WTC11 (cell line): ENCODE measurements at regions not wholly inside any gene's neighbourhood (a gene's known extent, or its start where the extent isn't known, plus 50 kb on each side); places are given as distances from the start of the nearest gene placed in this dataset.

Experiments used
- ATF3 ChIP-seq: sonication (generic); formaldehyde crosslinking; conservative IDR thresholded peaks from 2 replicates; pipeline ENCODE4 v1.8.1; 2022; ENCODE audit warnings: mild to moderate bottlenecking, missing genetic modification reagents
- CBFB ChIP-seq: sonication (generic); formaldehyde crosslinking; IDR thresholded peaks from 2 replicates; pipeline ENCODE4 v1.8.1; 2022; ENCODE audit warnings: mild to moderate bottlenecking, low read depth, missing genetic modification reagents
- E2F4 ChIP-seq: sonication (generic); formaldehyde crosslinking; IDR thresholded peaks from 2 replicates; pipeline ENCODE4 v1.8.1; 2022; ENCODE audit warnings: low read depth, mild to moderate bottlenecking, moderate library complexity, missing genetic modification reagents, borderline replicate concordance
- SP1 ChIP-seq: sonication (generic); formaldehyde crosslinking; conservative IDR thresholded peaks from 2 replicates; pipeline ENCODE4 v1.8.1; 2022; ENCODE audit warnings: missing genetic modification reagents
- ZNF512 ChIP-seq: sonication (generic); formaldehyde crosslinking; IDR thresholded peaks from 2 replicates; pipeline ENCODE4 v1.8.1; 2022; ENCODE audit warnings: missing genetic modification reagents, borderline replicate concordance
- TF ChIP-seq, protein P1 (sequence below): sonication (generic); formaldehyde crosslinking; IDR thresholded peaks from 2 replicates; pipeline ENCODE4 v1.8.1; 2022; ENCODE audit warnings: mild to moderate bottlenecking, moderate library complexity, missing genetic modification reagents
- TF ChIP-seq, protein P2 (sequence below): fragments of 200-600 bp; IDR thresholded peaks from 2 replicates; pipeline ENCODE4 v1.8.0; 2022; ENCODE audit warnings: antibody characterized with exemption
- TF ChIP-seq, protein P3 (sequence below): sonication (generic); formaldehyde crosslinking; IDR thresholded peaks from 2 replicates; pipeline ENCODE4 v1.8.0; 2022; ENCODE audit warnings: mild to moderate bottlenecking, missing genetic modification reagents

DNA sequence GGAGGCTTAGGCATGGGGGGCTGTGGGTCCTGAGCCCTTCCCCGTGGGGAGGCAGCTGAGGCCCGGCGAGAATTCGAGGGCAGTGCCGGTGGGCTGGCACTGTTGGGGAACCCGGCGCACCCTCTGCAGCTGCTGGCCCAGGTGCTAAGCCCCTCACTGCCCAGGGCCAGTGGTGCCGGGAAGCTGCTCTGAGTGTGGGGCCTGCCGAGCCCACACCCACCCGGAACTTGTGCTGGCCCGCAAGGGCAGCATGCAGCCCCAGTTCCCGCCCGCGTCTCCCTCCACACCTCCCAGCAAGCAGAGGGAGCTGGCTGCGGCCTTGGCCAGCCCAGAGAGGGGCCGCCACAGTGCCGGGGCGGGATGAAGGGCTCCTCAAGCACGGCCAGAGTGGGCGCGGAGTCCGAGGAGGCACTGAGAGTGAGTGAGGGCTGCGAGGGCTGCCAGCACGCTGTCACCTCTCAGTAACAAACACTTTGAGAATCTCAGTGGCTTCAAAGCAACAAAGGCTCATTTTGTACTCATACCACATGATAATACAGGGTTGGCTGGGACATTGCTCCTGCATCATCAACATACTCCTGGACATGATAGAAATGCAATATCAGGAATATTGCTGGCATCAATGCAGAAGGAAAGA is 265.7 kb upstream of the ANKRD55 start:
- no peak for TF ChIP-seq ZNF512 (CRISPR knock-in tag)
- TF ChIP-seq, protein P1, sequence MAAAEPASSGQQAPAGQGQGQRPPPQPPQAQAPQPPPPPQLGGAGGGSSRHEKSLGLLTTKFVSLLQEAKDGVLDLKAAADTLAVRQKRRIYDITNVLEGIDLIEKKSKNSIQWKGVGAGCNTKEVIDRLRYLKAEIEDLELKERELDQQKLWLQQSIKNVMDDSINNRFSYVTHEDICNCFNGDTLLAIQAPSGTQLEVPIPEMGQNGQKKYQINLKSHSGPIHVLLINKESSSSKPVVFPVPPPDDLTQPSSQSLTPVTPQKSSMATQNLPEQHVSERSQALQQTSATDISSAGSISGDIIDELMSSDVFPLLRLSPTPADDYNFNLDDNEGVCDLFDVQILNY = no peak
- TF ChIP-seq, protein P2, sequence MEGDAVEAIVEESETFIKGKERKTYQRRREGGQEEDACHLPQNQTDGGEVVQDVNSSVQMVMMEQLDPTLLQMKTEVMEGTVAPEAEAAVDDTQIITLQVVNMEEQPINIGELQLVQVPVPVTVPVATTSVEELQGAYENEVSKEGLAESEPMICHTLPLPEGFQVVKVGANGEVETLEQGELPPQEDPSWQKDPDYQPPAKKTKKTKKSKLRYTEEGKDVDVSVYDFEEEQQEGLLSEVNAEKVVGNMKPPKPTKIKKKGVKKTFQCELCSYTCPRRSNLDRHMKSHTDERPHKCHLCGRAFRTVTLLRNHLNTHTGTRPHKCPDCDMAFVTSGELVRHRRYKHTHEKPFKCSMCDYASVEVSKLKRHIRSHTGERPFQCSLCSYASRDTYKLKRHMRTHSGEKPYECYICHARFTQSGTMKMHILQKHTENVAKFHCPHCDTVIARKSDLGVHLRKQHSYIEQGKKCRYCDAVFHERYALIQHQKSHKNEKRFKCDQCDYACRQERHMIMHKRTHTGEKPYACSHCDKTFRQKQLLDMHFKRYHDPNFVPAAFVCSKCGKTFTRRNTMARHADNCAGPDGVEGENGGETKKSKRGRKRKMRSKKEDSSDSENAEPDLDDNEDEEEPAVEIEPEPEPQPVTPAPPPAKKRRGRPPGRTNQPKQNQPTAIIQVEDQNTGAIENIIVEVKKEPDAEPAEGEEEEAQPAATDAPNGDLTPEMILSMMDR = no peak
- TF ChIP-seq, protein P3, sequence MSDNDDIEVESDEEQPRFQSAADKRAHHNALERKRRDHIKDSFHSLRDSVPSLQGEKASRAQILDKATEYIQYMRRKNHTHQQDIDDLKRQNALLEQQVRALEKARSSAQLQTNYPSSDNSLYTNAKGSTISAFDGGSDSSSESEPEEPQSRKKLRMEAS (CRISPR knock-in tag) = no peak
- TF ChIP-seq E2F4 (CRISPR knock-in tag) = no peak
- no peak for TF ChIP-seq CBFB (CRISPR knock-in tag)
- no peak for TF ChIP-seq SP1 (CRISPR knock-in tag)
- TF ChIP-seq ATF3 (CRISPR knock-in tag) = no peak
